Kidney epithelial cell (primary cell): ENCODE measurements at regions not wholly inside any gene's neighbourhood (a gene's known extent, or its start where the extent isn't known, plus 50 kb on each side); places are given as distances from the start of the nearest gene placed in this dataset.

ENCODE experiments used
- DNase-seq: peaks from one replicate; pipeline ENCODE4 v3.0.0-alpha.2; 2010; ENCODE audit warnings: low read depth
- H3K27me3 ChIP-seq: 2 replicates; pipeline ENCODE4 v1.6.0; 2011; ENCODE audit warnings: low read length; ENCODE audit not compliant: control insufficient read depth, insufficient read depth
- H3K36me3 ChIP-seq: 2 replicates; pipeline ENCODE4 v1.5.1; 2011; ENCODE audit warnings: low read length; ENCODE audit not compliant: control insufficient read depth, insufficient read depth
- H3K4me3 ChIP-seq: 2 replicates; pipeline ENCODE4 v1.5.1; 2011; ENCODE audit warnings: low read depth, mild to moderate bottlenecking, control low read depth, low read length
- TF ChIP-seq, protein P1 (sequence below): IDR thresholded peaks from 2 replicates; pipeline ENCODE4 v1.5.1; 2011; ENCODE audit warnings: mild to moderate bottlenecking, moderate library complexity, low read length, control low read depth, inconsistent platforms; ENCODE audit not compliant: insufficient read depth, poor library complexity, severe bottlenecking

DNA sequence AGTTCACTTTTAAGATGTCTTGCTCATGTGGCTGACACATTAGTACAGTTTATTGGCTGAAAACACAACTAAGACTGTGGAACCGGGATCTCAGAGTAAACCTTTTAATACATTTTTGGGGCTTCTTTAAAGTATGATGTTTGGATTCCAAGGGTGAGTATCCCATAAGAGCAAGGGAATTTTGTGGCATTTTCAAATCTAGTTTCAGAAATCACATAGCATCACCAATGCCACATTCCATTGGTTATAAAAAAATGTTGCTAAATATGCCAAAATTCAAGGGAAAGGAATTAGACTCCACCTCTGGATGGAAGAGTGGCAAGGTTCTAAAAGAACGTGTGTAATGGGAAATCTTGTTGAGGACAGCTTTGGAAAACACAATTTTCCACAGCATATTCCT, 338.6 kb downstream of the COL12A1 start:
- Histone ChIP-seq H3K27me3 (no peaks in the 10 kb centered on the region), H3K4me3 (no peak overlapping the region), H3K36me3 (no peaks in the 10 kb centered on the region)
- TF ChIP-seq, protein P1, sequence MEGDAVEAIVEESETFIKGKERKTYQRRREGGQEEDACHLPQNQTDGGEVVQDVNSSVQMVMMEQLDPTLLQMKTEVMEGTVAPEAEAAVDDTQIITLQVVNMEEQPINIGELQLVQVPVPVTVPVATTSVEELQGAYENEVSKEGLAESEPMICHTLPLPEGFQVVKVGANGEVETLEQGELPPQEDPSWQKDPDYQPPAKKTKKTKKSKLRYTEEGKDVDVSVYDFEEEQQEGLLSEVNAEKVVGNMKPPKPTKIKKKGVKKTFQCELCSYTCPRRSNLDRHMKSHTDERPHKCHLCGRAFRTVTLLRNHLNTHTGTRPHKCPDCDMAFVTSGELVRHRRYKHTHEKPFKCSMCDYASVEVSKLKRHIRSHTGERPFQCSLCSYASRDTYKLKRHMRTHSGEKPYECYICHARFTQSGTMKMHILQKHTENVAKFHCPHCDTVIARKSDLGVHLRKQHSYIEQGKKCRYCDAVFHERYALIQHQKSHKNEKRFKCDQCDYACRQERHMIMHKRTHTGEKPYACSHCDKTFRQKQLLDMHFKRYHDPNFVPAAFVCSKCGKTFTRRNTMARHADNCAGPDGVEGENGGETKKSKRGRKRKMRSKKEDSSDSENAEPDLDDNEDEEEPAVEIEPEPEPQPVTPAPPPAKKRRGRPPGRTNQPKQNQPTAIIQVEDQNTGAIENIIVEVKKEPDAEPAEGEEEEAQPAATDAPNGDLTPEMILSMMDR: no peak
- DNase-seq: no peak

GRCh38 chr6:74863968-74864367, 341.9 kb downstream of the COL12A1 start:
- H3K36me3 ChIP-seq: no peaks in the 10 kb centered on the region
- TF ChIP-seq, protein P1: no peak
- DNase-seq: no peak
- H3K4me3 ChIP-seq: no peak overlapping the region
- H3K27me3 ChIP-seq: no peaks in the 10 kb centered on the region

DNA sequence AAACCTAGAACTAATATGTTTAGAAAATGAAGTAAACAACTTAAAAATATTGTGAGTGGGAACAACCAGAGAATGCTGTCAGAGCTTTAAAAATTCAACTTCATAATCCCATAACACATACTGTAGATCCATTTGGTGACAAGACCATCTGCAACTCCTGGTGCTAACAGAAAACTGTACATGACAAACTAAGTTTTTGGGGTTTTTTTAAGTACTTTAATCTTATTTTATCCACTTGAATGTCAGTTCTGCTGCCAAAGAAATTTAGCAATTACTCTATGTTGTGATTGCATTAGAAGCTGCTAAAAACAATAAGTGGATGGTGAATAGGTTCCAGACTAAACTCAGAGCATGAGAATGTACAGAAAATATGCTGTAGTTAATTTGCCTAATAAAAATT, 345.4 kb downstream of the COL12A1 start:
- no peak for DNase-seq
- H3K27me3 ChIP-seq: no peaks in the 10 kb centered on the region
- H3K36me3 ChIP-seq: no peaks in the 10 kb centered on the region
- no peak overlapping the region for H3K4me3 ChIP-seq
- TF ChIP-seq, protein P1: no peak

DNA sequence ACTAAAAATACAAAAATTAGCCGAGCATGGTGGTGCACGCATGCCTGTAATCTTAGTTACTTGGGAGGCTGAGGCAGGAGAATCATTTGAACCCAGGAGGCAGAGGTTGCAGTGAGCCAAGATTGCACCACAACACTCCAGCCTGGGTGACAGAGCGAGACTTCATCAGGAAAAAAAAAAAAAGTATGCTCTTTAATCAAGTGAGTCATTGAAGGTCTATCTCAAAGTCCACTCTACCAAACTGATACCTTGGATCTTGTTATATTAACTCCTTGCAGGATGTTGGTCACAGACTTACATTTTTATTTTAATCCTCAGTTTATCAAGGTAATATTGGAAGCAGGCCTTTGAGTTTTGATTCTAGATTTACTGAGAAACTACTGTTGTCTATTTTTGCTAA, 348.7 kb downstream of the COL12A1 start:
- no peak for DNase-seq
- H3K27me3 ChIP-seq: no peaks in the 10 kb centered on the region
- no peaks in the 10 kb centered on the region for H3K36me3 ChIP-seq
- TF ChIP-seq, protein P1: no peak
- no peak overlapping the region for H3K4me3 ChIP-seq

DNA sequence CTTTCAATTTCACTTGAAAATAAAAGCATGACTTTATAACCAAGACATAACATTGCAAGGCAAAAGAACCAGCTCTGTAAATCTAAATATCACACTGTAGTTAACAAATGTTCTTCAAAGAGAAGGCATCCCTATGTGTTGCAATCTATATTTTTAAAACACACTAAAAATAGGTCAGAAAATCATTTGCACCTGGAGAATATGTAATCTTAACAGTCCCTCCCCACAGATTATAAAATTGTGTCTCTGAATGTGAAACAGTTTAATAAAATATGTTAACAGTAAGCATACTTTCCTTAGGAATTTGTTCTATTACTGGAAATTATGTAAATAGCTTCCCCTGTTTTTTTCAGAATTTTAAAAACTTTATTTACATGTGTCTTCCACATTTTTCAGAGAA, 351.9 kb downstream of the COL12A1 start:
- Histone ChIP-seq H3K27me3 (no peaks in the 10 kb centered on the region), H3K36me3 (no peaks in the 10 kb centered on the region), H3K4me3 (no peak overlapping the region)
- DNase-seq: no peak
- TF ChIP-seq, protein P1: no peak

DNA sequence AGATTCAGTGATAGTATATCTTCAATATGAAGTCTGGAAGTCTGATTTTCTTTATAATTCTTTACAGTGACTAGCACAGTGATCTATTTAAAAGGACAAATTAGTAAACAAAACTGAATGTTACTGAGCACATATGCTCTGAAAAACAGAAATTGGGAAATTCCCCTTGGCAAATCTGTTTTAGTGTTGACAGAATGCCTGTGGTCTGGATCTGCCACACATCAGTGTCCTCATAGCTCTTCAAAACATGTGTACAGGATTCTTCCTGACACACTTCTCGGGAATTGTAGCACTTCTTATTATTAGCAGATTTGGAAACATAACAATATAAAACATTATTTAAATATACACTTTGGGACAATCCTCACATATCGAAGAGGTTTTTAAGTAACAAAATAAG, 354.3 kb downstream of the COL12A1 start:
- Histone ChIP-seq H3K36me3 (no peaks in the 10 kb centered on the region), H3K27me3 (no peaks in the 10 kb centered on the region), H3K4me3 (no peak overlapping the region)
- DNase-seq: no peak
- TF ChIP-seq, protein P1: no peak
